Fibroblast of skin of left quadriceps (primary cell): ENCODE measurements at regions not wholly inside any gene's neighbourhood (a gene's known extent, or its start where the extent isn't known, plus 50 kb on each side); places are given as distances from the start of the nearest gene placed in this dataset.

ENCODE experiments used
- DNase-seq, 2 experiments: peaks; one replicate each; pipeline ENCODE4 v3.0.0-alpha.2; 2013; ENCODE audit warnings: low read depth in 2 of 2

- DNase-seq, result peak; percentile 18 to 30
Observed at GRCh38 chr4:54152846-54153600, 53.1 kb downstream of the GSX2 start.

- no peak for DNase-seq
Observed at GRCh38 chr4:54155936-54156335, 56.0 kb downstream of the GSX2 start.

DNA sequence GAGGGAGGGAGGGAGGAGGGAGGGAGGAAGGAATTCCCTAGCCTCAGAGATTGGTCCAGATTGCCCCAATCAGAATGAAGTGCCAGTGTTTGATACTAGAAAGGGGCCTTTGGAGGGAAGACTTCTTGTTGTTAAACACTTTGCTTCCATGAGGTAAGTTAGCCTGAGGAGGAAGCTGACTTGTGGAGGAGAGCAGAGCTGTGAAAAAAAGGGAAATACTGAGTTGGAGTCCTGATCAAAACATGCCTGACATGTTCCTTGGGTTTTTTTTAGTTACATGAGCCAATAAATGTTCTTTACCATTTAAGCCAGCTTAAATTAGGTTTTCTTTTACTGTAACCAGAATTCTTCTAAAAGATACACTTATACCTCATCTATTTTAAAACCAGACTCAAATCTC, 57.6 kb downstream of the GSX2 start:
- DNase-seq, result no peak

GRCh38 chr4:54159543-54159942, 59.6 kb downstream of the GSX2 start:
- no peak for DNase-seq

- DNase-seq, result no peak
Observed at GRCh38 chr4:54165011-54165410, 64.1 kb upstream of the PDGFRA start.

GRCh38 chr4:54165438-54165837, 63.7 kb upstream of the PDGFRA start:
- DNase-seq, result peak; percentile 93 to 94

DNA sequence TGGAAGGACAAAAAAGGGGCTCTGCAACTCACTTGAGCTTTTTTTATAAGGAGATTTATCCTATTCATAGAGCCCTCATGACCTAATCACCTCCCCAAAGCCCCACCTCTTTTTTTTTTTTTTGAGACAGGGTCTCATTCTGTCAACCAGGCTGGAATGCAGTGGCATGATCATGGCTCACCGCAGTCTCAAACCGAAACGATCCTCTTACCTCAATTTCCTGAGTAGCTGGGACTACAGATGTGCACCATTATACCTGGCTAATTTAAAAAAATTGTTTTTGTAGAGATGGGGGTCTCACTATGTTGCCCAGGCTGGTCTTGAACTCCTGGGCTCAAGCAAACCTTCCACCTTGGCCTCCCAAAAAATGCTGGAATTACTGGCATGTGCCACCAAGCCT, 61.6 kb upstream of the PDGFRA start:
- no peak for DNase-seq

DNA sequence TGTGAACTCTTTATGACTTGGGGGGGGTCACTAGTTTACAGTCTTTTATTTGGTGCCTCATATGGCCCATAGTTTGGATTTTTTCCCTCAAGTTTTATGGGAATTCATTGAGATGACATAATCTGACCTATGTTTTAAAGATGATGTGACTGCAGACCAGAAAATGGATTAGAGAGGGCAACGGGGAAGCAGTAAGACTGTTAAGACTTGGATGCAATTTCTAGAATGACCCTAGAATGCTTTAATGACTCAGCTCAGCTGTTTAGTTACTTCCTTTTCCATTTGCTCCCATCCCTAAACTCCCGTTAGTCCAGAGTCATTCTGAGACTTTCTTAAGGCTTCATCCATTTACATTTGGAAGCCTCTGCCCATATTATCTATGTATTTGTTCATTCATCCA, 59.9 kb upstream of the PDGFRA start:
- no peak for DNase-seq

- DNase-seq, result no peak
Observed at GRCh38 chr4:54172156-54172555, 56.9 kb upstream of the PDGFRA start.

- no peak for DNase-seq
Observed at GRCh38 chr4:54173281-54173912, 55.7 kb upstream of the PDGFRA start.

DNA sequence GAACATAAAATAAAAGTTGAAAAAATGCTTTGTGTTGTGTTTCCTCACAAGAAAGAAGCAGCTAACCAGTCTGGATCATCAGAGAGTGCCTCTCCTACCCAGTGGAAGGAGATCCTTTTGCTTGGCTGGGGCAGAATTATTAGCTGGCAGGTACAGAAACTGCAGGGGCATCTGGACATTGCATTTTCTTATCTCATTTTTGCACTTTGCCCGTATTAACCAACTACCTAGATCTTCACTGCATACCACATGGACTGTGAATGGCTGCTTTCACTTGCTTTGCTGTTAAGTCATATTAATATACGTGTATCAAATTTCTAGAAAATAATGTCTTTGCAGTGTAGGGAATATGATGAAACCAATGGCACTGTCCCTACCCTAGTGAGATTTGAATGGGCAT, 52.9 kb upstream of the PDGFRA start:
- no peak for DNase-seq
